Hindlimb muscle (tissue), 1 donor: ENCODE measurements at regions not wholly inside any gene's neighbourhood (a gene's known extent, or its start where the extent isn't known, plus 50 kb on each side); places are given as distances from the start of the nearest gene placed in this dataset.
A peak's percentile ranks its signal among the peaks of the same experiment; 100 is the strongest.

Experiments used
- DNase-seq: peaks from one replicate; pipeline ENCODE4 v3.0.0-alpha.2; 2013

GRCh38 chr7:120164-120991 lies 72.0 kb upstream of the FAM20C start:
- no peak for DNase-seq

- peak; percentile 37 for DNase-seq
These were observed 71.2 kb upstream of the FAM20C start for GRCh38 chr7:121002-121785.

GRCh38 chr7:123237-123636 lies 69.1 kb upstream of the FAM20C start:
- no peak for DNase-seq

GRCh38 chr7:124130-124949 lies 68.0 kb upstream of the FAM20C start:
- no peak for DNase-seq

- no peak for DNase-seq
These were observed 67.3 kb upstream of the FAM20C start for GRCh38 chr7:125061-125475.

GRCh38 chr7:125661-126060 lies 66.7 kb upstream of the FAM20C start:
- DNase-seq, result no peak

- DNase-seq, result no peak
These were observed 66.0 kb upstream of the FAM20C start for GRCh38 chr7:126368-126767.

- no peak for DNase-seq
These were observed 65.2 kb upstream of the FAM20C start for GRCh38 chr7:127064-127598.

- DNase-seq, result no peak
These were observed 63.9 kb upstream of the FAM20C start for GRCh38 chr7:128171-129080.

GRCh38 chr7:129366-130221 lies 62.8 kb upstream of the FAM20C start:
- DNase-seq, result no peak

GRCh38 chr7:130222-130572 lies 62.2 kb upstream of the FAM20C start:
- no peak for DNase-seq

- no peak for DNase-seq
These were observed 61.2 kb upstream of the FAM20C start for GRCh38 chr7:130875-131780.

- peak; percentile 80 for DNase-seq
These were observed 60.4 kb upstream of the FAM20C start for GRCh38 chr7:131781-132482.

GRCh38 chr7:132899-133298 lies 59.5 kb upstream of the FAM20C start:
- DNase-seq, result no peak

GRCh38 chr7:133470-133869 lies 58.9 kb upstream of the FAM20C start:
- no peak for DNase-seq

- no peak for DNase-seq
These were observed 58.3 kb upstream of the FAM20C start for GRCh38 chr7:134029-134428.

GRCh38 chr7:134561-135256 lies 57.7 kb upstream of the FAM20C start:
- DNase-seq, result no peak

GRCh38 chr7:135257-135653 lies 57.1 kb upstream of the FAM20C start:
- no peak for DNase-seq
